Caco-2 (cell line): ENCODE measurements at regions not wholly inside any gene's neighbourhood (a gene's known extent, or its start where the extent isn't known, plus 50 kb on each side); places are given as distances from the start of the nearest gene placed in this dataset.
"Not testable (repeated sequence)": the region's sequence is repeated elsewhere in the genome, so short reads cannot be mapped to it uniquely, and the experiment has no call there.

Experiments used
- BruUV-seq: library from RNA; stranded (reverse); fragments of 400-500 nt; replicated peaks from 2 replicates; lab custom pipeline; 2021; lab: Mats Ljungman, UMichigan
- CTCF ChIA-PET: fragments of 300-600 bp; sonication (Branson Sonifier 250); formaldehyde crosslinking; loops from one replicate; lab custom pipeline; 2022; ENCODE audit warnings: antibody characterized with exemption; lab: Charles Lee
- POLR2A ChIA-PET: fragments of 300-600 bp; sonication (Branson Sonifier 250); formaldehyde crosslinking; loops from one replicate; lab custom pipeline; 2022; ENCODE audit warnings: antibody characterized with exemption; lab: Charles Lee
- DNase-seq, 2 experiments: peaks; one replicate each; pipeline versions ENCODE4 v3.0.0 to v3.0.0-alpha.2; 2020 to 2022
- H3K27me3 ChIP-seq: replicated peaks from 2 replicates; pipeline ENCODE4 v1.6.0; 2011; ENCODE audit warnings: low read length; ENCODE audit not compliant: control insufficient read depth, insufficient read depth
- H3K36me3 ChIP-seq: 2 replicates; pipeline ENCODE4 v1.5.1; 2011; ENCODE audit warnings: low read length; ENCODE audit not compliant: control insufficient read depth, insufficient read depth
- H3K4me1 ChIP-seq: fragments of 250-450 bp; sonication (Bioruptor Pico); 2 replicates; pipeline ENCODE4 v1.5.1; 2020; ENCODE audit warnings: mild to moderate bottlenecking
- H3K4me3 ChIP-seq: 2 replicates; pipeline ENCODE4 v1.5.1; 2011; ENCODE audit warnings: low read depth, mild to moderate bottlenecking, control low read depth, low read length
- H3K9me3 ChIP-seq: fragments of 250-450 bp; sonication (Bioruptor Pico); 2 replicates; pipeline ENCODE4 v1.5.1; 2020; ENCODE audit warnings: mild to moderate bottlenecking, moderate library complexity
- H3K27ac Mint-ChIP-seq: one replicate; pipeline ENCODE4 v1.8.0; 2022; ENCODE audit warnings: mixed read lengths; ENCODE audit not compliant: unreplicated experiment
- H3K27me3 Mint-ChIP-seq: one replicate; pipeline ENCODE4 v1.8.0; 2022; ENCODE audit warnings: mixed read lengths; ENCODE audit not compliant: insufficient read depth, unreplicated experiment
- H3K36me3 Mint-ChIP-seq: one replicate; pipeline ENCODE4 v1.8.0; 2022; ENCODE audit warnings: mild to moderate bottlenecking, mixed read lengths; ENCODE audit not compliant: insufficient read depth, unreplicated experiment
- H3K4me1 Mint-ChIP-seq: one replicate; pipeline ENCODE4 v1.8.0; 2022; ENCODE audit warnings: low read depth, mixed read lengths; ENCODE audit not compliant: unreplicated experiment
- H3K4me3 Mint-ChIP-seq: one replicate; pipeline ENCODE4 v1.8.0; 2022; ENCODE audit warnings: mild to moderate bottlenecking, moderate library complexity, mixed read lengths; ENCODE audit not compliant: unreplicated experiment
- H3K9me3 Mint-ChIP-seq: one replicate; pipeline ENCODE4 v1.8.0; 2022; ENCODE audit warnings: mixed read lengths; ENCODE audit not compliant: unreplicated experiment
- intact Hi-C: fragments of 100-400 bp; cut with micrococcal nuclease; formaldehyde crosslinking; loops from one replicate; pipeline ENCODE4 v1.10.0; 2022; ENCODE audit not compliant: unreplicated experiment
- TF ChIP-seq, protein P1 (sequence below), 2 experiments: fragments of 200-600 bp in 1 of 2; IDR thresholded peaks; 1 replicate in 1 of 2; 2 replicates in 1 of 2; pipeline versions ENCODE4 v1.5.1 to v1.8.0; 2011 to 2022; ENCODE audit warnings: antibody characterized with exemption in 1 of 2, control low read depth in 1 of 2, inconsistent platforms in 1 of 2, low read depth in 1 of 2, low read length in 1 of 2, mild to moderate bottlenecking in 1 of 2, moderate library complexity in 1 of 2; ENCODE audit not compliant: insufficient read depth in 1 of 2, severe bottlenecking in 1 of 2, unreplicated experiment in 1 of 2

DNA sequence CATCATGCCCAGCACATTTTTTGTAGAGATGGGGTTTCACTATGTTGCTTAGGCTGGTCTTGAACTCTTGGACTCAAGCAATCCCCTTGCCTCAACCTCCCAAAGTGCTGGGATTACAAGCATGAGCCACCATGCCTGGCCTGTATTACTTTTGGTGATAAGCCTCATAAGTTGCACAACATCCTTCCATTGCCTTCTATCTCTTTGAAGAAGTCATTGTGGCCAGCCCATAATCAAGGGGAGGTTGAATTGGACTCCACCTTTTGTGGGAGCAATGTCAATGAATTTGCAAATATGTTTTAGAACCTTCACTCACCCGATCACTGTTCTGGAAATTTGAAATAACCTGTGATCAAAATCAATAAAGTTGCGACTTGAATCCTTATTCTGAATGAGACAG is 104.3 kb upstream of the CLINT1 start:
- Histone ChIP-seq H3K27me3 (no peaks in the 10 kb centered on the region), H3K4me3 (no peak overlapping the region), H3K9me3 (no peaks in the 10 kb centered on the region), H3K36me3 (no peaks in the 10 kb centered on the region), H3K4me1 (no peaks in the 10 kb centered on the region)
- TF ChIP-seq, protein P1, sequence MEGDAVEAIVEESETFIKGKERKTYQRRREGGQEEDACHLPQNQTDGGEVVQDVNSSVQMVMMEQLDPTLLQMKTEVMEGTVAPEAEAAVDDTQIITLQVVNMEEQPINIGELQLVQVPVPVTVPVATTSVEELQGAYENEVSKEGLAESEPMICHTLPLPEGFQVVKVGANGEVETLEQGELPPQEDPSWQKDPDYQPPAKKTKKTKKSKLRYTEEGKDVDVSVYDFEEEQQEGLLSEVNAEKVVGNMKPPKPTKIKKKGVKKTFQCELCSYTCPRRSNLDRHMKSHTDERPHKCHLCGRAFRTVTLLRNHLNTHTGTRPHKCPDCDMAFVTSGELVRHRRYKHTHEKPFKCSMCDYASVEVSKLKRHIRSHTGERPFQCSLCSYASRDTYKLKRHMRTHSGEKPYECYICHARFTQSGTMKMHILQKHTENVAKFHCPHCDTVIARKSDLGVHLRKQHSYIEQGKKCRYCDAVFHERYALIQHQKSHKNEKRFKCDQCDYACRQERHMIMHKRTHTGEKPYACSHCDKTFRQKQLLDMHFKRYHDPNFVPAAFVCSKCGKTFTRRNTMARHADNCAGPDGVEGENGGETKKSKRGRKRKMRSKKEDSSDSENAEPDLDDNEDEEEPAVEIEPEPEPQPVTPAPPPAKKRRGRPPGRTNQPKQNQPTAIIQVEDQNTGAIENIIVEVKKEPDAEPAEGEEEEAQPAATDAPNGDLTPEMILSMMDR (IDR thresholded peaks at IDR 0.05; ENCODE audit: insufficient read depth in 1 of 2, low read depth in 1 of 2, low read length in 1 of 2, severe bottlenecking in 1 of 2, unreplicated experiment in 1 of 2) = no peak
- BruUV-seq = no TSS peak
- no peak overlapping the region for H3K27ac Mint-ChIP-seq
- no peaks in the 10 kb centered on the region for H3K27me3 Mint-ChIP-seq
- ChIA-PET CTCF (interaction anchor here (1.0 kb wide), 1 partner anchor 13 kb away, joined by 3 read pairs; no protein-coding TSS in a partner anchor), POLR2A (no interaction called here)
- no peaks in the 10 kb centered on the region for H3K9me3 Mint-ChIP-seq
- peak in 1 of 2 experiments; percentile 2 for DNase-seq
- intact Hi-C loops = no loop called here
- H3K36me3 Mint-ChIP-seq = no peaks in the 10 kb centered on the region
- peaks cover 8% of the 10 kb centered on the region for H3K4me1 Mint-ChIP-seq
- no peak overlapping the region for H3K4me3 Mint-ChIP-seq

DNA sequence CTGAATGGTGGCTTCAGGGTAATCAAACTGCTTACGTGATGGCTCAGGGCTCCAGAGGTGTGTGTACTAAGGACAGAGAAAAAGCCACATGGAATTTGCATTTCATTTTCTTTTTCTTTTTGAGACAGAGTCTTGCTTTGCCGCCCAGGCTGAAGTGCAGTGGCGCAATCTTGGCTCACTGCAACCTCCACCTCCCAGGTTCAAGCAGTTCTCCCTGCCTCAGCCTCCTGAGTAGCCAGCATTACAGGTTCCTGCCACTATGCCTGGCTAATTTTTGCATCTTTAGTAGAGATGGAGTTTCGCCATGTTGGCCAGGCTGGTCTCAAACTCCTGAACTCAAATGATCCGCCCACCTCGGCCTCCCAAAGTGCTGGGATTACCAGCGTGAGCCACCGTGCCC is 103.7 kb upstream of the CLINT1 start:
- H3K27me3 Mint-ChIP-seq, H3K9me3 Mint-ChIP-seq, H3K27ac Mint-ChIP-seq, H3K4me3 ChIP-seq, H3K27me3 ChIP-seq, H3K36me3 Mint-ChIP-seq, BruUV-seq, H3K4me1 Mint-ChIP-seq, H3K4me3 Mint-ChIP-seq, POLR2A ChIA-PET, CTCF ChIA-PET, H3K4me1 ChIP-seq, H3K36me3 ChIP-seq, intact Hi-C loops, H3K9me3 ChIP-seq: not testable (repeated sequence)
- peak in 1 of 2 experiments; percentile 1 for DNase-seq

DNA sequence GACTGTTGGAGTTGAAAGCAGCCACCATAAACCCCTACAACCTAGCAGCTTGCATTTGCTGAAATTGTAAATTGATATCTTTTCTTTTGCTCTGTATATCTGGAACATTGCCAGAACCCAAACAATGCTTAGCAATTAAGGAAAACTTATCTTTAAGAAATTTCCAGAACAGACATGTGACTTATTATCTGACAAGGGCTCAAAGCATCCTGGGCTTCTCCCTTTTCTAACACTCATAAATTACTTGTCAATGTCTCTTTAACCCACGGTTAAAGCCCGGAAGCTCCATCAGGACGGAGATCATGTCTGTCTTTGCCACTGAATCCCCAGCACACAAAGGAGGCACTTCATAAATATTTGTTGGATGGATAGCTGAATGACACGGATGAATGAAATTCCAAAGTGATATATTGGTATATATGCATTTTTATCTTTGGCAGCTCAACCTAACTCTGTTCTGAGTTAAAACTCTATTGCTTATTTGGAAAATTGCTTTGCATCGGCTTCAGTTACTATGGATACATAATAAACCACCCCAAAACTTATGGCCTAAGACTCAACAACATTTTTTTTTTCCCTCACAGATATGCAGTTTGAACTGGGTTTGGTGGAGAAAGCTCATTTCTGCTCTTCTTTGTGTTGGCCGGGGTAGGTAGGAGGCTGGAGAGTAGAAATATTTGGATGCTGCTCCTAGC is 103.1 kb upstream of the CLINT1 start:
- peak in 1 of 2 experiments; percentile 3 for DNase-seq
- ChIA-PET CTCF (no interaction called here), POLR2A (no interaction called here)
- Mint-ChIP-seq H3K9me3 (no peaks in the 10 kb centered on the region), H3K4me1 (peaks cover 11% of the 10 kb centered on the region), H3K27ac (no peak overlapping the region), H3K27me3 (no peaks in the 10 kb centered on the region), H3K4me3 (no peak overlapping the region), H3K36me3 (no peaks in the 10 kb centered on the region)
- no peak overlapping the region for H3K4me3 ChIP-seq
- H3K36me3 ChIP-seq = no peaks in the 10 kb centered on the region
- no TSS peak for BruUV-seq
- TF ChIP-seq, protein P1 (IDR thresholded peaks at IDR 0.05; ENCODE audit: insufficient read depth in 1 of 2, low read depth in 1 of 2, low read length in 1 of 2, severe bottlenecking in 1 of 2, unreplicated experiment in 1 of 2) = no peak
- no peaks in the 10 kb centered on the region for H3K9me3 ChIP-seq
- intact Hi-C loops = no loop called here
- no peaks in the 10 kb centered on the region for H3K27me3 ChIP-seq
- no peaks in the 10 kb centered on the region for H3K4me1 ChIP-seq
